GM18520 (cell line): ENCODE measurements at regions not wholly inside any gene's neighbourhood (a gene's known extent, or its start where the extent isn't known, plus 50 kb on each side); places are given as distances from the start of the nearest gene placed in this dataset.

ENCODE experiments used
- ATAC-seq: cut with Tn5 transposase; IDR thresholded peaks from one replicate; pipeline ENCODE4 v1.9.1; 2021; ENCODE audit not compliant: unreplicated experiment

- ATAC-seq: no peak
These were observed 398.3 kb downstream of the RFC3 start for GRCh38 chr13:34216256-34216655.

- no peak for ATAC-seq
These were observed 399.5 kb downstream of the RFC3 start for GRCh38 chr13:34217343-34218025.

DNA sequence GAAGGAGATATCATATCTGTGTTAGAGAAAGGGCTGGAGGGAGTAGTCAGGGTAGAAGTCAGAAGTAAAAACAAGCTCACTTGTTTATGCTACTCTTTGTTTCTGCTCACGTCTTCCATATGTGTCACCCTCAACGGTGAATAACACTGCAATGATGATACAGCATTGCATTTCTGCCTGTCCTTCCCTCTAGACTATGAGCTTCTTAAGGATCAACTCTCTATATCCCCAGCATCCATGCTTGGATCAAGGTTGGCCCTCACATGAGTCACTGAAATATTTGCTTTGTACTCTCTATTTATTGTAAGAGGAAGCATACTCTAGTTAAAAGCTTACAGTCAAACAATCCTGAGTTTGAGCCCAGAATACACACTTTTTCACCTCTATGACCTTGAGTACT lies 406.0 kb downstream of the RFC3 start:
- no peak for ATAC-seq

- no peak for ATAC-seq
These were observed 406.9 kb downstream of the RFC3 start for GRCh38 chr13:34224877-34225276.

- no peak for ATAC-seq
These were observed 412.3 kb downstream of the RFC3 start for GRCh38 chr13:34230271-34230670.

- ATAC-seq: no peak
These were observed 423.4 kb downstream of the RFC3 start for GRCh38 chr13:34241332-34241731.

- no peak for ATAC-seq
These were observed 425.5 kb downstream of the RFC3 start for GRCh38 chr13:34243403-34243802.

GRCh38 chr13:34246511-34246910 lies 428.6 kb downstream of the RFC3 start:
- ATAC-seq: no peak

DNA sequence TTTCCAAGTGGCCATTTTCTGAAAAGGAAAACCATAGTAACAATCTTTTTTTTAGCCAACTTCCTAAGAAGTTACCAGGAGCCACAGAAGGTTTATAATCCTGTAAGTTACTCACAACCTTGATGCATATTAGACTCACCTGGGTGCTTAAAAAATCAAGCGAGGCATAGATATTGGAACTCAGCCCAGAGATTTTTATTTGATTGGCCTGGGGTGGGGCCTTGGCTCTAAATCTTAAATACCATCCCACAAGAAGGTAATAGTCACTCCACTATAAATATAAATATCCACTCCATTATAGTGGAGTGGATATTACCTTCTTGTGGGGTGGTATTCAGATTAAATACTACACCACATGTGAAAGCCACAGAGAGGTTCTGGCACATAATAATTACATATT lies 429.6 kb downstream of the RFC3 start:
- no peak for ATAC-seq

GRCh38 chr13:34249546-34250039 lies 431.6 kb downstream of the RFC3 start:
- ATAC-seq: no peak

DNA sequence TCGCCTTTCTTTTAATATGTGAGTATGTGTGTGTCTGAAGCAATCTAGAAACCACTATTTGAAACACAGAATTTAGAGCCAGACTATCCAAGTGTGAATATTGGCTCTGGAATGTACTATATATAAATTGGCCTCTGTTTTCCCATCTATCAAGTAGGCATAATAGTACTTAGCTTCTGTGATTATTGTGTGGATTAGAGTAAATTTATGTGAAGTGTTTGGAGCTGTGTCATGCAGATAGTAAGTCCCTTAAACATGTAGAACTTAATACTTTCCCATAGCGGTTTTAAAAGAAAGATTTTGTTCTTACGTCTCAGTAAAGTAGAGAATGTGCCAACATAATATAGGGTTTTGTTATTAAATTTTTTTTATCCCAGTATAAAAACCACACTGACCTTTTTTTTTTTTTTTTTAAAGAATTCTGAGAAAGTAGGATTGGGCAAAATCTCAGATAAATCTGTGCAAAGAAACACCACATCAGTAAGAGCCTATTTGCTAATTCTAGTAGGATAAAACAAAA lies 432.3 kb downstream of the RFC3 start:
- no peak for ATAC-seq

GRCh38 chr13:34254366-34254765 lies 436.4 kb downstream of the RFC3 start:
- no peak for ATAC-seq

DNA sequence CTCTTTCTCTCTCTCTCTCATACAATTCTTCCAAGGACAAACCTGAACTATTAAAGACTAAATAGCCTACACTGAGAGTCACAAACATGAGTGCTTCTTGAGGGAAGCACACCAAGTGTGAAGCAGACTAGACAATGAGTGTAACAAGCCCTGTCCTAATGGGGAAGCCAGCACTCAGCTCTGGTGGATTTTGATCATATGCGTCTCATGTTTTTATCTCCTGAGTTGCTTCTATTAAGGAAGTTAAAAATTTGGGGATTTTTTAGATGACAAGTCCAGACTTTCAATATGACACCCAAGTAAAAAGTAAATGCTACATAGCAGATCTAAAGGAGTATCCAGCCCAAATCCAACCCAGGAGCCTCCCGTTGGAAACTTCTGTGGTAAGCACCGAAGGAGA lies 437.8 kb downstream of the RFC3 start:
- no peak for ATAC-seq

- ATAC-seq: no peak
These were observed 438.3 kb downstream of the RFC3 start for GRCh38 chr13:34256236-34256635.

DNA sequence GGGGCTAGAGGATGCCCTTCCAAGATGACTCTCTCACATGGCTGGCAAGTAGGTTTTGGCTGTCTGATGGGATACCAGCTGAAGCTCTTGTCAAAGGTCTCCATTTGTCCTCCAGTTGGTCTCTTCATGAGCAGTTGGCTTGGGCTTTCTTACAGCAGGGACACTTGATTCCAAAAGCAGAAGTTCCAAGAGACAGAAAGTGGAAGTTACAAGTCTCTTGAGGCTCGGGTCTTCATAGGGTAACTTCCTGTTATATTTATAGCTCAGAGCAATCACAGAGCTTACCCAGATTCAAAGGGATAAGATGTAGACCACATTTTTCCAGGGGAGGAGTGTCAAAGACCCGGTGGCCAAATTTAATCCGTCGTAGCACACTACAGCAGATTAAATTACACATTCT lies 440.0 kb downstream of the RFC3 start:
- ATAC-seq: no peak

- ATAC-seq: no peak
These were observed 440.9 kb downstream of the RFC3 start for GRCh38 chr13:34258646-34259386.

DNA sequence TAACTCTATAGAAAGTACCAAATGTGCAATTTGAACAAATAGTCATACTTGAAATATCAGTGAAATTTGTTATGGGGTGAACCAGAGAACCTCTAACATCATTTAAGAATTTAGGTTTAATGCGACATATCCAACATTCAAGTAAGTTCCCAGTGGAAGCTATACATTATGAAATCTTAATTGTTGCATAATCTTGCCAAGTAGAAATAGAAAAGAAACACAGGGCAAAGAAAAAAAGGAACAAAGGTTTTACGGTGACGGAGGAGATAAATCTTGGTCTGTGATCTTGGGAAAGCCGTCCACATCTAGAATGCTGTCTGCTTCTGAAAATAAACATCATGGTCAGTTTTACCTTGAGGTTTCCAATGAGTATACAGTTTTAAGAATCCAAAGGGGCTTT lies 445.7 kb downstream of the RFC3 start:
- no peak for ATAC-seq

- ATAC-seq: no peak
These were observed 447.2 kb downstream of the RFC3 start for GRCh38 chr13:34265046-34265679.

DNA sequence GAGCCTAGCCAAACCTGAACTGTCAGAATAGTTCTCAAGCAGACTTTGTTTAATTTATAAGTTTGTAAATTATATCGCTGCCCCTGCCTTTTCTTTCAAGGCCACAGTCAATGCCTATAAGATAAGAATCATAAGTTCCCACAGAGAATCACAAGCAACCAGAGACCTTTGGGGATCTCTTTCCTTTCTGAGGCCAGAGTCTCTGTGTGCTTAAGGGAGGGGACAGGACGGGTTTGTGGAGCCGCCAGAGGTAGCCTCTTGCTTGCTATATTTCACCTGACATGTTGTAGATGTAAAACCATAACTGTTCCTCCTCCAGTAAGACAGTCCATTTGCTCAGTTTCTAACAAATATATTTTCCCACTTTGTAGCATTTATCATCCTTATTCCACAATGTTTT lies 458.8 kb downstream of the RFC3 start:
- ATAC-seq: no peak

DNA sequence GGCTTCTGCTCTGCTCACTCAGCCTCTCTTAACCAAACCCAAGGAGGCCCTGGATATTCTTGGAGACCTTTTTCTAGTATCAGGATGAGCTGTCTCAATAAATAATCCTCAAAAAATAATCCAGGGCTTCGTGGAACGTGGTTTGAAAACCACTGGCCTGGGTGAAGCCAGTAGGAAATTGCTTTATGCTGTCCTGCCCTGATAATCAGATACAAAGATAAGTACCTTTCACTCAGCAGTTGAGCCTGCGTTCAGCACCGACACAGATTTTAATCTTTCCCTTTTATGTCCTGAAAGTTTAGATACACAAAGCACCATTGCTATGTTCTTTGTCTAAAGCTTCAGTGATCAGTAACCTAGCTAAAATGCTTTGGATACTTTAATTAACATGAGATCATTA lies 460.0 kb downstream of the RFC3 start:
- no peak for ATAC-seq

DNA sequence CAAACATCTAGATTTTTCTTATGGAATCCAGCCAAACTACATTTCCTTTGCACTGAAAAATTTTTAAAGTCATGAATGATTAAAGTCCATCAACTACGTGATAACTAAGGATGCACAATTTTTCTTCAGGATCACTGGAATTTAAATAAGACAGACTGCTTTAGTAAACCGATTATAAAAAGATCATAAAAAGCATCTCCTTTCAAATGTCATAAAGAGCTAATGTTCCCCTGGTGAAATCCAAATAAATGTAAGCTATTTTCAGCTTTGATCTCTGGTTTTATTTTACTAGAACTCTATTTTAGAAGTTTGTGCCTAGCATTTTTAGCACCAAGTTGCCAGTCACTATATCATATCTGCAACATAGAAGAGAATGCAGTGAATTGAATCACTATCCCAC lies 460.8 kb downstream of the RFC3 start:
- ATAC-seq: no peak

DNA sequence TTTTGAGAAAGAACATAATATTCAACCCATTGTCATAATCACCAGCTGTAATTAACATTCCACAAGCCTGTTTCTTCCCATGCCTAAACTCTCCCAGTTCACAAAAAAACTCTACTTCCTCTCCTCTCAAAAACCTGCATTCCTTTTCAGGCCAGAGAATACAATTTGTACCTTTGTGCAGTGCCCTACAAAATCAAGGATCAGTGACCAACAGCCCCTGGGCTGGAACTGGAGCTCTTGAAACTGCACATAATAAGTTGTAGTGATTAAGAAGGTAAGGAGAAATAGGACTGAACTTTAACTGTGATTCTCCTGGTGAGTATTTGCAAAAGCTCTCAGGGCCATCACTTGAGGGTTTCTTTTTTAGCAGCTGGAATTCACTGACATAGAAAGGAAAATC lies 472.7 kb downstream of the RFC3 start:
- no peak for ATAC-seq
